ENCODE measurements at regions not wholly inside any gene's neighbourhood (a gene's known extent, or its start where the extent isn't known, plus 50 kb on each side); places are given as distances from the start of the nearest gene placed in this dataset.

DNA sequence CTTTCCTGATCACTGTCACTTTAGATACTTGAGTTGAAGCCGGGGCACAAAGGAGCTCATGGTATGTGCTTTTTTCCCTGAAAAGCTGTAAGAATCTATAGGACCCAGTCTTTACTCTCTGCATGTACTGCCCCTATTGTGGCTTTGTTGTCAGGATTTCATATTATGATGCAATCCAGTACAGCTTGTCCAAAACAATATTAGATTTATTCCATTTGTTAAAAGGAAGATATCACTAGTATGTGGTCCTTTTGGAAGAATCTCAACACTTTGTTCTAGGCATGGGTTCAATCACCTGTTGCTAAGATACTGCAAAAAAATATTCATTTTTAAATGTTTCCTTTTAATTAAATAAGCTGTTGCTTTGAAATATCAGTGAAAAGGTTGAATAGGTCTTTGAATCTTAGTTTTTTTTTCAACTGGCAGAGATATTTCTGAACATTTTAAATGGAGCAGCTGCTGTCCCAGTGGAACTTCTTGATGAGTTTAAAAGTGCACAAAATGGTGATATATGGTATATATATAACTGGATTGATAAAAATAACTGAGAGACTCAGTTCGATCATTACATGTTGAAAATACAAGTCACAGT lies 256.6 kb upstream of the NT5C1B start:
- TF ChIP-seq EP300 (conservative IDR thresholded peaks at IDR 0.05; ENCODE audit: poor library complexity, severe bottlenecking) (no peak), CTCF (IDR thresholded peaks at IDR 0.05; ENCODE audit: poor library complexity, severe bottlenecking) (no peak), MXI1 (conservative IDR thresholded peaks at IDR 0.05; ENCODE audit: poor library complexity, severe bottlenecking) (no peak), POLR2AphosphoS5 (IDR thresholded peaks at IDR 0.05) (no peak), EZH2 (IDR thresholded peaks at IDR 0.05; ENCODE audit: borderline replicate concordance, insufficient read depth, low read length, poor library complexity, severe bottlenecking) (no peak), SMC3 (conservative IDR thresholded peaks at IDR 0.05; ENCODE audit: poor library complexity) (no peak), RAD21 (conservative IDR thresholded peaks at IDR 0.05) (no peak)

Measured in neural cell (in vitro differentiated cells).